ENCODE measurements at regions not wholly inside any gene's neighbourhood (a gene's known extent, or its start where the extent isn't known, plus 50 kb on each side); places are given as distances from the start of the nearest gene placed in this dataset.
A peak's percentile ranks its signal among the peaks of the same experiment; 100 is the strongest.
"Not testable (repeated sequence)": the region's sequence is repeated elsewhere in the genome, so short reads cannot be mapped to it uniquely, and the experiment has no call there.

DNA sequence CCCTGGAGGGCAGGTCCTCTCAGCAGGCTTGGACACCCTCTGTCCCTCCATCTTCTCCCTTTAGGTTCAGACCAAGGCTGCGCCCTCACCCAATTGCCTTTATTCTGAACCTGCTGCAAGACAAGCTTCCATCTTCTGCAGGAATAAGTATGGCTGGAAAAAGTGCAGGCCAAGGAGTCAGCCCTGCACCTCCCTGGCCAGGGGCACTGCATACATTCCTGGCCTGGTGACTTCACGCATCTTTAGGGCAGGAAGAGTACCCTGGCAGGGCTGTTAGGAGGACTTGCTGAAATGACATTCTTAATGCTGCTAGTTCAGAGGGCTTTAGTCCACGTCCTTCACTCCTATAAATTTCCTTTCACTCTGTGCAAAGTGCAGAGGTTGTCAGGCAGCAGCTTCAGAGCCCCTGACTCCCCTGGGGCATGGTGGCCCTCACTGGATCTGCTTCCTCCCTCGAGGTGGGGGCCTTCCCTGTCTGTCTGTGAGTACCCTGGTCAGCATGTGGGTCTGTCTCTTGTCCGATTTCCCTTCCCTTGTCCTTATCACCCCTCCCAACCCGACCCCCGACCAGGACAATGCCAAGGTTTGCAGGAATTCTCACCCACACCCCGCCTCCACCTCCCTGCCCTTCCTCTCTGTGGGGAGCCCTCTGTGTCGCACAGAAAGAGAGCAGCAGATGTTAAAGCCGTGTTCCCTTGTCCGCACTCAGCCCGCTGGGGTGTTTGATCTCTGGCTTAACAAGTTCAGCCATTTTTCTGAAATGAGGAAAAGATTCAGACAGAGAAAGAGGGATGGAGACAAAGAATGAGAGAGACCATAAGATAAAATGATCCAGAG lies 124.5 kb upstream of the SYT13 start:
- no peak overlapping the region for H3K4me3 ChIP-seq (ENCODE audit: control insufficient read depth, low read depth, low read length)
- TF ChIP-seq, protein P1, sequence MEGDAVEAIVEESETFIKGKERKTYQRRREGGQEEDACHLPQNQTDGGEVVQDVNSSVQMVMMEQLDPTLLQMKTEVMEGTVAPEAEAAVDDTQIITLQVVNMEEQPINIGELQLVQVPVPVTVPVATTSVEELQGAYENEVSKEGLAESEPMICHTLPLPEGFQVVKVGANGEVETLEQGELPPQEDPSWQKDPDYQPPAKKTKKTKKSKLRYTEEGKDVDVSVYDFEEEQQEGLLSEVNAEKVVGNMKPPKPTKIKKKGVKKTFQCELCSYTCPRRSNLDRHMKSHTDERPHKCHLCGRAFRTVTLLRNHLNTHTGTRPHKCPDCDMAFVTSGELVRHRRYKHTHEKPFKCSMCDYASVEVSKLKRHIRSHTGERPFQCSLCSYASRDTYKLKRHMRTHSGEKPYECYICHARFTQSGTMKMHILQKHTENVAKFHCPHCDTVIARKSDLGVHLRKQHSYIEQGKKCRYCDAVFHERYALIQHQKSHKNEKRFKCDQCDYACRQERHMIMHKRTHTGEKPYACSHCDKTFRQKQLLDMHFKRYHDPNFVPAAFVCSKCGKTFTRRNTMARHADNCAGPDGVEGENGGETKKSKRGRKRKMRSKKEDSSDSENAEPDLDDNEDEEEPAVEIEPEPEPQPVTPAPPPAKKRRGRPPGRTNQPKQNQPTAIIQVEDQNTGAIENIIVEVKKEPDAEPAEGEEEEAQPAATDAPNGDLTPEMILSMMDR (IDR thresholded peaks at IDR 0.05; ENCODE audit: control insufficient read depth, insufficient read depth, low read depth, low read length, missing control alignments): no peak
- DNase-seq (ENCODE audit: low read depth): no peak

DNA sequence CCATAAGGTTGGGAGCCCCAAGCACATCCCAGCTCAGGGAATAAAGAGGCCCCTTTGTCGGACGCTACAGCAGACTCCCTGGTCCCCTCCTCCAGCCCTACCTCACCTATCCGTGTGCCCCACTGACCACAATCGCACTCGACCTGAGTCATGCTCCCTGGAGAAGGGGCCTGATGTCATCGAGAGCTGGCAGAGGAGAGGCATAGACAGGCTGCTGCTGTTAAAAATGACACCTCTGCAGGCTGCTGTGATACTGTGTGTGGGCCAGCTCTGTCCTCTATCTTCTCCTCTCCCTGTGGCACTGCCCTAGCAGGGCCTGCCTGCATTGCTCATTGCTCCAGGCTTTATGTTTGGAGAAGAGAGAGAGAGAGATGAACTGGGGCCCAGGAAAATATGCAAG lies 123.4 kb upstream of the SYT13 start:
- TF ChIP-seq, protein P1 (IDR thresholded peaks at IDR 0.05; ENCODE audit: control insufficient read depth, insufficient read depth, low read depth, low read length, missing control alignments): no peak
- no peak overlapping the region for H3K4me3 ChIP-seq (ENCODE audit: control insufficient read depth, low read depth, low read length)
- DNase-seq (ENCODE audit: low read depth): no peak

DNA sequence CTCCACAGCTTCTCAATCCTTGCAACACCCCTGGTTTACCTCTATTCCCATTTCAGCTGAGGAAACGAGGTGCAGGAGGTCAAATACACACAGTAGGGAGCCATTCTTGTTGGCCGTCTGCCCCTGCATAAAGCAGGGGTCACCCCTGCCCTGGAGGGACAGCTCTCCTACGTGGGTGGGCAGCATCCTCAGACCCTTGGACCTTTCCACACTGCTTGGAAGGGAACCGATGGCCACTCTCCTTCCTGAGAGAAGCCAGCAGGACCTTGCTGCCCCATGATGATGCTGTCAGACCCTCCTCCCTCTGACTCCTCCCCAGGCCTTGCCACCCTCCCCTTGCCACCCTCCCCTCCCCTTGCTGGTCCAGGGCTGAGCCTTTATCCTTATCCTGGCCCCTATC lies 121.1 kb upstream of the SYT13 start:
- no peak overlapping the region for H3K4me3 ChIP-seq (ENCODE audit: control insufficient read depth, low read depth, low read length)
- DNase-seq (ENCODE audit: low read depth): no peak
- TF ChIP-seq, protein P1 (IDR thresholded peaks at IDR 0.05; ENCODE audit: control insufficient read depth, insufficient read depth, low read depth, low read length, missing control alignments): no peak

DNA sequence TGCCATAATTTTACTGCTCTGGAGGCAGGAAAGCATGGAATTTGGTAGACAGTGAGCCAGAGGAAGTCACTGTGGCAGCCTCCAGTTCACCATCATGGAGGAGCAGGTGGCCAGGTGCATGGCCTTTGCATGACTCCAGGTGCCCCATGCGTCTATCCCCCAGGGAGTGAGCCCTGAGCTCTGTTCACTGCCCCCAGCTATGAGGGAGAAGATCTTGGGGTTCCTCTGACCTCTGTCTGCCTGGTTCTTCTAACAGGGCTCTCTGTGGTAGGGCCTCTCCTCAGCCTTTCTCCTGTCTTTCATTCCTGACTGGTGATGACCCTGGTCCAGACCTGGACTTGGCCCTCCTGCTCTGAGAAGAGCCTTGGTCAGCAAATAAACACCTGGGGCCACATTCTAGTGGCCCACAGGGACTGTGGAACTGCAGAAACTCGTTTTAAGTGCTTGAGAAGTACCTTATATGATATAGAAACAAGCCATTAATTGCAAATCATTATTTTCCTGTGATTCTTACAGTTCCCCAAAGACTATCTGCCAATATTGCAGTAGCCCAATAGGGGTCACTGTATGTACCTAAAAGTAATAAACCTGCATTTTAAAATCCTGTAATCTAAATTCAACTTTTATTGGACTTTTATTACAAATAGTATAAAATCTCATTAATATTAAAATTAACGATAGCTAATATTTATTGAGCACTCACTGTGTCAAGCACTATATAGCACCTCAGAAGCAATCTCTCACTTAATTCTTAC lies 120.0 kb upstream of the SYT13 start:
- no peak overlapping the region for H3K4me3 ChIP-seq (ENCODE audit: control insufficient read depth, low read depth, low read length)
- TF ChIP-seq, protein P1 (IDR thresholded peaks at IDR 0.05; ENCODE audit: control insufficient read depth, insufficient read depth, low read depth, low read length, missing control alignments): peak; percentile 51
- no peak for DNase-seq (ENCODE audit: low read depth)

DNA sequence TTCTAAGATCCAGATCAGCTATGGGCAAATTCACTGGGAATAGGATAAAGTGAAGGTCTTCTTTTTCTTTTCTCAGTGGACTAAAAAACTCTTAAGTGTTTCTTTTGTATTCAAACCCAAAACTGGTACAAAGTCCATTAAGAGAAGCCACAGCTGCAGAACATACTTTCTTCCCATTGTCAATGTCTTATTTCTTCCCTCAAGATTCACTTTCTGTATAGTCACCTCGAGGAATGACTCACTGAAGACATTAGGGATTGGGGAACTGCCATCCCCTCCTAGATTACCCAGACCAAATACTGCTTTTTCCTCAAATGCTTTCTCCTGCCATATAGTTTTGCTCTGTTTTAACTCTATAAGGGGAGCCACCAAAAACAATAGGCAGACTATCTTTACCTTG lies 117.4 kb upstream of the SYT13 start:
- not testable (repeated sequence) for H3K4me3 ChIP-seq (ENCODE audit: control insufficient read depth, low read depth, low read length); DNase-seq (ENCODE audit: low read depth)

DNA sequence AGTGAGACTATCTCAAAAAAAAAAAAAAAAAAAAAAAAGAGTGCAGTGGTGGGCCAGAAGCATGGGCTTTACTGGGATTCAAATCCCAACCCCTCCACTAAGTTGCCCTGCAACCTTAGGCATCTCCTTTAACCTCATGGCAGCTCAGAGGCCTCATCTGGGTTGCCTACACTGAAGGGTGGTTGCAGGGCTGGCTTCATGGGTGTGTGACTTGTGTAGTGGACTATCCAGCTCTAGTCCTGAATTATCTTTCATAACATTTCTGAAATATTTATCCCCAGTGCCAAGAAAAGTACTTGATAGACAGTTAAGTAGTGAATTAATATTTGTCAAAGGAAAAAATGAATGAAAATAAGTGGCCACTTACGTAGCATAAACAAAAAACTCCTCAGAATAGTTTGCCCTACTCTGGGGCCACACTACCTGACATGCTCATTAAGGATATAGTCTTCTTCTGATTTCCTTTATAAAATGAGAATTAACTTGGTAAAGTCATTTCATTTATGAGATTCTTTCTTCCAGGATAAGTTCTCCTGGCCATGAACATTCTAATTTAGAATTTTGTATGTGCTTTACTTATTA lies 116.0 kb upstream of the SYT13 start:
- H3K4me3 ChIP-seq (ENCODE audit: control insufficient read depth, low read depth, low read length): no peak overlapping the region
- DNase-seq (ENCODE audit: low read depth): no peak
- TF ChIP-seq, protein P1 (IDR thresholded peaks at IDR 0.05; ENCODE audit: control insufficient read depth, insufficient read depth, low read depth, low read length, missing control alignments): no peak

DNA sequence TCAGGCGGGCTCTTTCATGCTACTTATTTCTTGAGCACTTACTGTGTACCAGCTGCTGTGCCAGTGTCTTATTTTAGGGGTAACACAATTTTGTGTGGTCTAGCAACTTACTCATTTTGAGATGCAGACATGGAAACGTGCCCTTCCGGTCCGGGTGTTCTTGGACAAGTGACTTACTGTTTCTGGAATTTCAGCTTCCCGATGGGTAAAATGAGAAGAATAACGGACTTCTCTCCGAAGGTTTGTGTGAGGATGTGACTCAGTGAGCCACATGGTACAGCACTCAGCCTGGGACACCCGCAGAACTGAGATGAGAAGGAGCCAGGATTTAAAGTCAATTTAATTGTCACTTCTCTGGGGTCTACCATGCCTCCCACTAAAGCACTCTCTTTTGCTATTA lies 114.5 kb upstream of the SYT13 start:
- peak; percentile 61 for DNase-seq (ENCODE audit: low read depth)
- TF ChIP-seq, protein P1 (IDR thresholded peaks at IDR 0.05; ENCODE audit: control insufficient read depth, insufficient read depth, low read depth, low read length, missing control alignments): no peak
- no peak overlapping the region for H3K4me3 ChIP-seq (ENCODE audit: control insufficient read depth, low read depth, low read length)

Data from AG09309 (cell line).